Spinal cord (tissue), 9 donors: ENCODE measurements at regions not wholly inside any gene's neighbourhood (a gene's known extent, or its start where the extent isn't known, plus 50 kb on each side); places are given as distances from the start of the nearest gene placed in this dataset.

Experiments used
- DNase-seq, 6 donors: peaks; one replicate each; pipeline versions ENCODE4 v3.0.0 to v3.0.0-alpha.2; 2013 to 2015; ENCODE audit warnings: low spot score in 6 of 6, low read depth in 4 of 6
- H3K27ac ChIP-seq: one replicate; pipeline ENCODE4 v1.5.1; 2013; ENCODE audit warnings: low read depth, low read length, control low read depth
- H3K27me3 ChIP-seq: one replicate; pipeline ENCODE4 v1.6.1; 2013; ENCODE audit warnings: low read length; ENCODE audit not compliant: control insufficient read depth, insufficient read depth
- H3K36me3 ChIP-seq: one replicate; pipeline ENCODE4 v1.6.1; 2013; ENCODE audit warnings: low read length; ENCODE audit not compliant: control insufficient read depth, insufficient read depth
- H3K4me1 ChIP-seq: one replicate; pipeline ENCODE4 v1.6.1; 2013; ENCODE audit warnings: low read length; ENCODE audit not compliant: control insufficient read depth, insufficient read depth
- H3K4me3 ChIP-seq: one replicate; pipeline ENCODE4 v1.5.1; 2013; ENCODE audit warnings: low read depth, low read length, control low read depth
- H3K9me3 ChIP-seq: one replicate; pipeline ENCODE4 v1.6.1; 2013; ENCODE audit warnings: low read length; ENCODE audit not compliant: control insufficient read depth, insufficient read depth
- WGBS: methylation state at CpG from one replicate; pipeline ENCODE4 v1.1.5; 2013; ENCODE audit warnings: missing lambda C conversion rate; ENCODE audit not compliant: insufficient coverage; 5-methylcytosine and 5-hydroxymethylcytosine counted together
- donor health status: healthy.

DNA sequence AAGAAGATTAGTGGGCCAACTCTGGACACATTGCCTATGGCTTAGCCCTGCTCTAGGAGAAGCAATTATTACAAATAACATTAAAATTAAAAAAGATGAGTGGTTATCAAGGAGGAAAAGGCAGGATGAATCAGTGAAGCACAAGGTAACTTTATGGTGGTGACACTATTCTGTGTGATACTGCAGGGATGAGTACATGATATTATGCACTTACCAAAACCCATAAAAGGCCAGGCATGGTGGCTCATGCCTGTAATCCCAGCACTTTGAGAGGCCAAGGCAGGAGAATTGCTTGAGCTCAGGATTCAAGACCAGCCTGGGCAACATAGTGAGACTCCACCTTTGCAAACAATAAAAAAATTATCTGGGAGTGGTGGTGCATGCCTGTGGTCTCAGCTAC, 344.3 kb upstream of the CDIN1 start:
- Histone ChIP-seq H3K36me3 (no peaks in the 10 kb centered on the region), H3K27ac (no peak overlapping the region), H3K27me3 (no peaks in the 10 kb centered on the region), H3K4me3 (no peak overlapping the region), H3K9me3 (no peaks in the 10 kb centered on the region), H3K4me1 (no peaks in the 10 kb centered on the region)
- DNase-seq = no peak

DNA sequence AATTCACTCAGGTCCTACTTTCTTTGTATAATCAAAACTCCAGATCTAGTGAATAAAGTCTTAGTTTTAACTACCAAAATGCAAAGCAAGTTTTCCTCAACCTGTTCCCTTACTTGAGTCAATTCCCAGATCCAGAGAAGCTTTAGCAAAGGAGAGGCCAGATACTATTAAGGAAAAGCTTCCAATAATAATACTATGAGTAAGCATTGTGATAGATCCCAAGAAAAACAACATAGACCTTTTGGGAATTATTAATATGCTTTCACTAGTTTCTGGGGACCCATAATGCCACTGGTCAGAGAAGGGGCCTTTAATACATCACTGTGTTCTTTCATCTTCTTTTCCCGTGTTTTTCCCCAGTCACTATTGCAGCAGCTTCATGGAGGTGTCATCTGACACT, 339.9 kb upstream of the CDIN1 start:
- Histone ChIP-seq H3K4me3 (no peak overlapping the region), H3K27ac (no peak overlapping the region), H3K9me3 (peaks cover 4% of the 10 kb centered on the region), H3K36me3 (no peaks in the 10 kb centered on the region), H3K27me3 (no peaks in the 10 kb centered on the region), H3K4me1 (no peaks in the 10 kb centered on the region)
- 86% methylated on average over 1 of the region's 1 CpG for WGBS
- DNase-seq = no peak

DNA sequence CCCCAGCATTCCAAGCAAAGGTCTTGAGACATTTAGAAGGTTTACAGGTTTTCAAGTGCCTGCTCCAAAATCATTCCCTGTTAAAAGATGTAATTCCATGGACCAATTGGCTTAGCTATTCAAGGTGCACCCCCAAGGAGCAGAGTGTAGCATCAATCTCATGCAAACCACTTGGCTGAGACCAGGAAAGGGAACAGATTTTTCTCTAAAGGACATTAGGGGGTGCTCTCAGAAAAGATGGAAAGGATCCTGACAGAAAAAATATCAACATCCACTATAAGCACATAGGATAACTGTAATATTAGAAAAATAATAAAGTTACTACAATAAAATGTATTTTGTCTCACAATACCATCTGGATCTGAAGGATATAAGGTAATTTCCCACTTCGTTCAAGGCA, 328.0 kb upstream of the CDIN1 start:
- Histone ChIP-seq H3K27me3 (no peaks in the 10 kb centered on the region), H3K36me3 (no peaks in the 10 kb centered on the region), H3K27ac (no peak overlapping the region), H3K4me3 (no peak overlapping the region), H3K9me3 (no peaks in the 10 kb centered on the region), H3K4me1 (no peaks in the 10 kb centered on the region)
- no CpG with 5 or more reads among the region's 1 CpG for WGBS
- DNase-seq = peak in 1 of 6 donors; percentile 2

DNA sequence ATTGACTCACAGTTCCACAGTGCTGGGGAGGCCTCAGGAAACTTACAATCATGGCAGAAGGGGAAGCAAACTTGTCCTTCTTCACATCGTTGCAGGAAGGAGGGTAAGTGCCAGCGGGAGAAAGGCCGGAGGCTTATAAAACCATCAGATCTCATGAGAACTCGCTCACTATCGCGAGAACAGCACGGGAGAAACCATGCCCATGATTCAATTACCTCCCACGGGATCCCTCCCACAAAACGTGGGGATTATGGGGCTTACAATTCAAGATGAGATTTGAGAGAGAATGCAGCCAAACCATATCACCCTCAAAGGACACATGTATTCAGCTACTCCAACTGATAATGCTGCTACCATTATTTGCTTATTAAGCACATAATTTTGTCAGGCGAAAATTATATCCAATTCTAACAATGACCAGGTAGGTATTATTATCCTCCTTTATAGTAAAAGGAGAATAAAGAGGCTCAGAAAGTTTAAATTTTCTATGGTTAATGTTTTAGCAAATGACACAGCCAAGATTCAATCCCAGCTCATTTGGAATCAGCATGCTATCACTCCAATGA, 327.2 kb upstream of the CDIN1 start:
- Histone ChIP-seq H3K27ac (no peak overlapping the region), H3K9me3 (no peaks in the 10 kb centered on the region), H3K36me3 (no peaks in the 10 kb centered on the region), H3K4me3 (no peak overlapping the region), H3K27me3 (no peaks in the 10 kb centered on the region), H3K4me1 (no peaks in the 10 kb centered on the region)
- peak in 1 of 6 donors; percentile 56 for DNase-seq
- WGBS = 20% methylated on average over 1 of the region's 10 CpGs

DNA sequence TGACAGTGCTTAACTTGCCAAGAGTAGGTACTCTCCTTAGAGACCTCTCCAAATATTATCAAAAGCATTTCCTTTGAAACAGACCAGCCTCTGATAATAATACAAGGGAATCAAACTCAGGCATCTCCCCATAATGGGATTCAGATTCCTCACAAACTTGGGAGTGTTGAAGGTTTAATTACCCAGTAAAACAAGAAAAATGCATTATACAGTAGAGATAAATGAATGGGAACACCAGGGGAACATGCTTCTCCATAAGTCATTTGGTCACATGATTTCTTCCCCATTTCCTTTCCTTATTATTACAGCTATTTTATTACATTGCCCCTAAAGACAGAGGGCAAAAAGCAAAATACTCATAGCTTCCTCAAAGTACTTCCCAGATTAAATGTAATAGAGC, 325.0 kb upstream of the CDIN1 start:
- Histone ChIP-seq H3K4me1 (no peaks in the 10 kb centered on the region), H3K4me3 (no peak overlapping the region), H3K27me3 (no peaks in the 10 kb centered on the region), H3K27ac (no peak overlapping the region), H3K9me3 (no peaks in the 10 kb centered on the region), H3K36me3 (no peaks in the 10 kb centered on the region)
- no peak for DNase-seq

DNA sequence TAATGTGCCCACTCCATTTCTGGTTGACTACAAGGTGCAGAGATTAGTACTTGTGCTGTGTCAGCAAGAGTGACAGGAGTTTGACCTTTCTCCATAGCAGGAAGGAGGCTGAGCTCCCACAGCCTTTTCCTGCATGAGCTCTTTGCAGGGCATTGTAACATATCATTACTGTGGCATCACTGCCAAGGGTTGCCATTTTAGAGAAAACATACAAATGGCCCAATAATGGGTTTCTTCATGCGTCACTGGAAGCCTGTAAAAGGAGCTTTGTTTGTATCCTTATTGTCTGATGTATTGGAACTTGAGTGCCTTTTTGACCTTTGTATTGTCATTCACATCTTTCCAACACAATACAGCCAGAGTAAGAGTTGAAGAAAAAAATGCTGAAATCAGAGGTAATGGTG, 323.0 kb upstream of the CDIN1 start:
- DNase-seq = no peak
- Histone ChIP-seq H3K36me3 (no peaks in the 10 kb centered on the region), H3K9me3 (no peaks in the 10 kb centered on the region), H3K27me3 (no peaks in the 10 kb centered on the region), H3K4me1 (no peaks in the 10 kb centered on the region), H3K27ac (no peak overlapping the region), H3K4me3 (no peak overlapping the region)
- no CpG with 5 or more reads among the region's 1 CpG for WGBS

DNA sequence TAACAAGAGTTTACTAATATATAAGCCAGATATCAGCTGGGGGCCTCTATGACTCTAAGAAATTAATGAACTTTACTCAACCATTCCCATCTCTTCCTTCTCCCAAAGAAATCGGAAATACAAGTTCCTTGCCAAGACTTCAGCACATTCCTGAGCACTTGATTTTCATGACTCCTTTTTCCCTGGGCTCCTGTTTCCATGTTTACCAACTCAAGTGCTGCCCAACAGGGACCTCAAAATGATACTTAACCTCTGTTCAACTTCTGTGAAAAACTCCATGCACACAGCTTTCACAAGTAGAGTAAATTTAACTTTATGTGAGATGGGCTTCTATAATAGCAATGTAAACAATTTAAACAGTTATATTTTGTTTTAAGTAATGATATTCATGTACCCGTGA, 315.8 kb upstream of the CDIN1 start:
- Histone ChIP-seq H3K27me3 (no peaks in the 10 kb centered on the region), H3K4me1 (no peaks in the 10 kb centered on the region), H3K27ac (no peak overlapping the region), H3K36me3 (no peaks in the 10 kb centered on the region), H3K9me3 (no peaks in the 10 kb centered on the region), H3K4me3 (no peak overlapping the region)
- DNase-seq = no peak
- WGBS = 100% methylated on average over 1 of the region's 2 CpGs

DNA sequence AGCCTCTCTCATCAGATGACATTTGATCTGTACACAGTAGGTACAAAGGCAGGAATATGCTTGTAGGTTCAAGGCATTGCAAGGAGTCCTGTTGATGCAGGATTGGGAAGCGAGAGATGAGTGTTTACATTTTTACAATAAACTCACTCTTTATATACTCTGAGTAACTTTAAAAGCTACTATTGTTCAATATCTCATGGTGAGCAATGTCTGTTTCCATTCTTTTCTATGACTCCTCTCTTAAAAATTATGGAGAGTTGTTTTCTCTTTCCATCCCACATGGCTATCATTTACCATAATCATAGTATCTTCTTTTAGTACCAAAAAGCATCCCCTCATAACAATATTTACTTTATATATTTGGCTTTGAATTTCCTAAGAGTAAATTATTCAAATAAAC, 314.0 kb upstream of the CDIN1 start:
- Histone ChIP-seq H3K36me3 (no peaks in the 10 kb centered on the region), H3K9me3 (no peaks in the 10 kb centered on the region), H3K27ac (no peak overlapping the region), H3K27me3 (no peaks in the 10 kb centered on the region), H3K4me1 (no peaks in the 10 kb centered on the region), H3K4me3 (no peak overlapping the region)
- DNase-seq = no peak
- no CpG with 5 or more reads among the region's 1 CpG for WGBS

DNA sequence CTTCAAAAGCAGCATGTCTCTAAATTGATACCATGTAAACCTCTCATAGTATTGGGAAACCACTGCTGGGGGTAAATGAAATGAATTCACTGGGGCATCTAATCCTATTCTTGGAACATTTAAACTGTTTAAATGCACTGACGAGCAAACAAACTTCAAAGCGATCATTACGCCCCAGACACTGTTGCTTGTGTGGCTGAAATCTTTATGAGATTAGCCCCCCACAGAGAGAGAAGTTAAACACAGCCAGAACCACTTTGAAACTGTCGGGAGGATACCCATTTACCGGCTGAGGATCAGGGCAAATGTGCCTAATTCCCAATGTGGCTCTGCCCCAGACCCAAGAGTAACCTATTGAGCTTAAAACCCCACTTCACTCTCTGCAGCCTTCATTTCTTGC, 308.4 kb upstream of the CDIN1 start:
- peak in 2 of 6 donors; percentile 22 to 78 for DNase-seq
- no peaks in the 10 kb centered on the region for H3K36me3 ChIP-seq
- H3K4me3 ChIP-seq = no peak overlapping the region
- no peak overlapping the region for H3K27ac ChIP-seq
- no peaks in the 10 kb centered on the region for H3K4me1 ChIP-seq
- H3K9me3 ChIP-seq = no peaks in the 10 kb centered on the region
- no peaks in the 10 kb centered on the region for H3K27me3 ChIP-seq
- WGBS = 23% methylated on average over 5 of the region's 5 CpGs

DNA sequence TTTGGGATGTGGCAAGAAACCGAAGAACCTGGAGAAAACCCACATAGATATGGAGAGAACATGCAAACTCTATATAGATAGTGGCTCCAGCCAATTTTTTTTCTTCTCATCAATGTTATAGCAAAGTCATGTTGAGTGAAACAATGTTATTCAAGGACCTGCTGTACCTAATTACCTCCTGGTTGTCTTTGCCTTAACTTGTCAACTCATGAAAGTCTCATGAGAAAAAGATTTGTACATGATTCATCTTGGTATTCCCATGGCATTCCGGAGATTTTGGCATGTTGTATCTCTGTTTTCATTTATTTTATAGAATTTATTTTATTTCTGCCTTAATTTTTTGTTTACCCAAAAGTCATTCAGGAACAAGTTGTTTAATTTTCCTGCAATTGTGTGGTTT, 303.8 kb upstream of the CDIN1 start:
- Histone ChIP-seq H3K27me3 (no peaks in the 10 kb centered on the region), H3K9me3 (peaks cover 9% of the 10 kb centered on the region), H3K36me3 (no peaks in the 10 kb centered on the region), H3K4me1 (no peaks in the 10 kb centered on the region), H3K4me3 (no peak overlapping the region), H3K27ac (no peak overlapping the region)
- no peak for DNase-seq
- no CpG with 5 or more reads among the region's 2 CpGs for WGBS
